ENCODE measurements at regions not wholly inside any gene's neighbourhood (a gene's known extent, or its start where the extent isn't known, plus 50 kb on each side); places are given as distances from the start of the nearest gene placed in this dataset.
"Not testable (repeated sequence)": the region's sequence is repeated elsewhere in the genome, so short reads cannot be mapped to it uniquely, and the experiment has no call there.

- FAIRE-seq, result no peak
- no peak for DNase-seq (ENCODE audit: extremely low spot score, insufficient read length, low read depth)
Measured at GRCh38 chr11:23413057-23413456, 552.8 kb upstream of the CCDC179 start.

DNA sequence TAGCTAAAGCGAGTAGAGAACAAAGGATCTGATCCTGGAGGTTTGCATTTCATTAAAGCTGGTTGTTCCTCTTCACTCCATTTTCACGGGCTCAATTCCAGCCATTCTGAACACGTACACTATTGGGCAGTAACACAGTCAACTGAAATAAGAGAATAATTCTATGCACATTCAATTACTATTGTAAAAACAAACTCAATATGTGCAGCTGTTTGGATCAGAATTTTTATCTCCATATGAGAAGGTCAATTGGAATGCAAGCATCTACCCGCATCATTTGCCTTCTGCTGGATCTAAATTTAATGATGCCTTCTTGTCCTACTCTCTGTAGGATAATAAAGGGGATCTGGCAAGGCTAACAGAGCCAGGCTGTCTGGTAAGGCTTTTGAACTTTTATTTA lies 562.8 kb upstream of the CCDC179 start:
- DNase-seq (ENCODE audit: extremely low spot score, insufficient read length, low read depth), result no peak
- no peak for FAIRE-seq

GRCh38 chr11:23423656-23424055 lies 563.4 kb upstream of the CCDC179 start:
- FAIRE-seq (no peak), DNase-seq (ENCODE audit: extremely low spot score, insufficient read length, low read depth) (no peak)

DNA sequence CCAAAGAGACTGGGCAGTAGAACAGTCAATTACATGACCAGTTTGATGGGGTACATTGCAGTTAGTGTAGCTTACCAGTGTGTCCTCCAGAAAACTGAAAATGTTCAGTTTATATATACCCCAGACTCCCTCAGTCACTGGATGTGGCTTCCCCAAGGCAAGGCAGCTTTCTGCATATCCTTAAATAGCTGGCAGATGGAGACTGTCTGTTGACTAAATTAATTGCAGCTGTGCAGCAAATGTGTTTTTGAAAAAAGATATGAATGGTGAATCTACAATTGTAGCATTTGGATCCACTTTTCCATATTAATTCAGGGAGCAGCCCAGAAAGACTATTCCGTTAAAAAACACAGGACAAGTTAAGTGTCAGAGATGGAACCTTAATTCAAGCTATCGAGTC lies 565.1 kb upstream of the CCDC179 start:
- no peak for DNase-seq (ENCODE audit: extremely low spot score, insufficient read length, low read depth)
- no peak for FAIRE-seq

DNA sequence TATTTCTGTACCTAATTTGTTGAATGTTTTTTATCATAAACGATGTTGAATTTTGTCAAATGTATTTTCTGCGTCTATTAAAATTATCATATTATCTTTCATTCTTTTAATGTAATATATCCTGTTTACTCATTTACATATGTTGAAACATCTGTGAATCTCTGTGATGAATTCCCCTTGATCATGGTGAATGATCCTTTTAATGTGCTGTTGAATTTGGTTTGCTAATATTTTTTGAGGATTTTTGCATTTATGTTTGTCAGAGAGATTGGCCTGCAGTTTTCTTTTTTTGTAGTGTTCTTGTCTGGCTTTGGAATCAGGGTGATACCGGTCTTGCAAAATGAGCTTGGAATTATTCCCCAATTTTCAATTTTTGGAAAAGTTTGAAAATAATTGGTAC lies 569.3 kb upstream of the CCDC179 start:
- FAIRE-seq (no peak), DNase-seq (ENCODE audit: extremely low spot score, insufficient read length, low read depth) (no peak)

DNA sequence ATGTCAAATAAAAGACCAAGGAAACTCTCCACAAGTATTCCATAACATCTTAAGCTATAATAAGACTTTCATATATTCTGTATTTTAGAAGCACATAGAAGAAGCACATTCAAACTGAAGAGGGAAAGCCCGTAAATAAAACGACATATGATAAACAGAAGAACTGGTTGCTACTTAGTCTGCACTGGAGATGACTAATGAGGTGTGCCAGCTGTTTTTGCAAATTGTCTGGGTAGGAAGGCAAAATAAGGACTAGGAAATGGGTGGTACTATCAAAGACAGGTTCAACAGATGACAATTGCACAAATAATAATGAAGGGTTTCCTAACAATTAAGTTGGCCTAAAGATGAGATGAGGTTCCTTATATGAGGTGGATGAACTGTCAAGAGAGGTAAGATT lies 593.2 kb upstream of the CCDC179 start:
- no peak for DNase-seq (ENCODE audit: extremely low spot score, insufficient read length, low read depth)
- no peak for FAIRE-seq

DNA sequence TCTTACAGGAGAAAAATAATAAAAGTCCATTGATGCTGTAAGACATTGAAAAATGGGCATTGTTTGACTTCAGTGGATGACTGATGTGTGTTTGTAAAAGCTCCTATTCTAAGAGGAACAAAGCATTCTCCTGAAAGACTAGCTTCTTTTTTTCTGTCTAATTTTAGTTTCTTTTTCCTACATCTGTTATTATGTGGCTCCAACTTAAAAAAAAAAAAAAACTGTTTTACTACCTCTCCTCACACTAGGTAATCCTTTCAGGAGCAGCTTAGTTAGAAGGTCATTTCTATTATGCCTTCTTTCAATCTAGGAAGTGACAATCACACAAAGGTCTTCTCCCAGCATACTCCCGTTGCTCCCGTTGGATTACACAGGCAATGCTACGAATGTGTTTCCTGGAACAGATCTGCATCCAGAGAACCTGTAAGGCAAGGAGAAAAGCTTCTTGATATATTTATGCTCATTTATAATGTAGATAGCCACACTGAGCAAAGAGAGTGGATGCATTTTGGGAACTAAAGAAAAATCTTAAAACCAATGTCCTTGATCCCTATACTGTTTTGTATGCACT lies 595.1 kb upstream of the CCDC179 start:
- DNase-seq (ENCODE audit: extremely low spot score, insufficient read length, low read depth) (no peak), FAIRE-seq (no peak)

DNA sequence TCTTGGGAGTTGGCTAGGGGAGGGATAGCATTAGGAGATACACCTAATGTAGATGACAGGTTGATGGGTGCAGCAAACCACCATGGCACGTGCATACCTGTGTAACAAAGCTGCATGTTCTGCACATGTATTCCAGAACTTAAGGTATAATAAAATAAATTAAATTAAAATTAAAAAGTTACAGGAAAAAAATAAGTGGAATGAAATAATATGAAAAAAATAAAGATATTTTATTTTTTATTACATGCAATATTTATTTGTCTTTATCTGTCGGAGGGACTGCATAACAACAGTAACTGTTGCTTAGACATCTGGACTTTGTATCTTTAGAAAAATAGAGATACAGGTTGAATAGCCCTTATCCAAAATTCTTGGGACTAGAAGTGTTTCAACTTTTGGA lies 597.4 kb upstream of the CCDC179 start:
- DNase-seq (ENCODE audit: extremely low spot score, insufficient read length, low read depth), result no peak
- no peak for FAIRE-seq

DNA sequence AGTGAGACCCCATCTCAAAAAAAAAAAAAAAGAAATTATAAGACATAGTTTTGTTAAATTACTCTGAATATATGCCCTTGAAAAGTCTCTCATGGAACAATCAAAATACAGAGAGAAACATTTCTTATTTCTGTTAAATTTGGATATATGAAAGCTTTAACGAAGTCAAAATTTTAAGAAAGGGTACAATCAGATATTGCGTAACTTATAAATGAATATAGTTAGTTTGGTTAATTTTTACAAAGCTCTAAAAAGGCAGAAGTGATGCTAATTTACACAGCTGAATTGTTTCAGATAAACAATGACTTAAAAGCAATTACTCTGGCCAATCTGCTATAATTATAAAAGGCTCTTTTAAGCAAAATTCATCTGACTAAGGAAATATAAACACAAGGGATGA lies 611.6 kb upstream of the CCDC179 start:
- FAIRE-seq (no peak), DNase-seq (ENCODE audit: extremely low spot score, insufficient read length, low read depth) (no peak)

DNA sequence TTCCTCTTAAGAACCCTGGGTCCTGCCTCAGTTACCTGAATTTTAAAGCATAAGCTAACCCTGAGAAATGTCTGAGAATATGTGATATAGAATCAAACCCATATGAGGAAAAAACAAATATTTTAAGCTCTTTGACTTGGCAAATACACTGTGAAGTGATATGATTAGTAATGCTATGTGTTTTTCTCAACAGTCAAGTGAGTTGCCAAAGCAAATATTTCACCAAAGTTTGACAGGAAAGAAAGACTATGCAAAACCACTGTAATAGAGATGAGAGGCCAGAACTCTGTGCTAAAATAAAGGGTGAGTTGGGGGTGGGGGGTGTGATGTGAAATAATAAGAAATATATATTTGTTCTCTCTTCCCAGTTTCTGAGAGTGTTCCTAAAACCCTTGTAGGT lies 613.5 kb upstream of the CCDC179 start:
- DNase-seq (ENCODE audit: extremely low spot score, insufficient read length, low read depth) (no peak), FAIRE-seq (no peak)

- FAIRE-seq (no peak), DNase-seq (ENCODE audit: extremely low spot score, insufficient read length, low read depth) (no peak)
Measured at GRCh38 chr11:23480736-23481135, 620.5 kb upstream of the CCDC179 start.

DNA sequence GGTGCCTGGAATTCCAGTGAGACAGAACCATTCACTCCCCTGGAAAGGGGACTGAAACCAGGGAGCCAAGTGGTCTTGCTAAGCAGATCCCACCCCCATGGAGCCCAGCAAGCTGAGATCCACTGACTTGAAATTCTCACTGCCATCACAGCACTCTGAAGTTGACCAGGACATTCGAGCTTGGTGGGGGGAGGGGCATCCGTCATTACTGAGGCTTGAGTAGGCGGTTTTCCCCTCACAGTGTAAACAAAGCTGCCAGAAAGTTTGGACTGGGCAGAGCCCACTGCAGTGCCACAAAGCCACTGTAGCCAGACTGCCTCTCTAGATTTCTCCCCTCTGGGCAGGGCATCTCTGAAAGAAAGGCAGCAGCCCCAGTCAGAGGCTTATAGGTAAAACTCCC lies 623.9 kb upstream of the CCDC179 start:
- not testable (repeated sequence) for FAIRE-seq; DNase-seq (ENCODE audit: extremely low spot score, insufficient read length, low read depth)

DNA sequence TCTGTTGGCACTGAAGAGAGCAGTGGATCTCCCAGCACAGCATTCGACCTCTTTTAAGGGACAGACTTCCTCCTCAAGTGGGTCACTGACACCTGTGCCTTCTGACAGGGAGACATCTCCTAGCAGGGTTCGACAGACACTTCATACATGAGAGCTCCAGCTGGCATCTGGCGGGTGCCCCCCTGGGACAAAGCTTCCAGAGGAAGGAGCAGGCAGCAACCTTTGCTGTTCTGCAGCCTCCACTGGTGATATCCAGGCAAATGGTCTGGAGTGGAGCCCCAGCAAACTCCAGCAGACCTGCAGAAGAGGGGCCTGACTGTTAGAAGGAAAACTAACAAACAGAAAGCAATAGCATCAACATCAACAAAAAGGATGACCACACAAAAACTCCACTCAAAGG lies 624.3 kb upstream of the CCDC179 start:
- not testable (repeated sequence) for DNase-seq (ENCODE audit: extremely low spot score, insufficient read length, low read depth); FAIRE-seq

- DNase-seq (ENCODE audit: extremely low spot score, insufficient read length, low read depth), result no peak
- no peak for FAIRE-seq
Measured at GRCh38 chr11:23490557-23491235, 630.4 kb upstream of the CCDC179 start.

DNA sequence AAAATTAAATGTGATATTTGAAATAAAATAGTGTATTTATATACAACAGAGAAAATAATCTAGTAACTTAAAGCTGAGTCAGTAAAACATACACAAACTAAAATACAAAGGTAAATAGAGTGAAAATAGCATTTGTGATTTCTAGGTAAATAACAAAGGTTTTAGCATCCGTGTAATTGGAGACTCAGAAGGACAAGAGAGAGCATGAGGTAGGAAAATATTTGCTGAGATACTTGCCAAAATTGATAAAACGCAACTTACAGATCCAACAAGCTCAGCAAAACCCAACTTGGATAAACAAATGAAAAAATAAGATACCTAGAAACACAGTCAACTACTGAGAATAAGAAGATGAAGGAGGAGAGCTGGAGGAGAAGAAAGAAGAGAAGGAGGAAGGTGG lies 634.7 kb upstream of the CCDC179 start:
- no peak for DNase-seq (ENCODE audit: extremely low spot score, insufficient read length, low read depth)
- FAIRE-seq, result no peak

- DNase-seq (ENCODE audit: extremely low spot score, insufficient read length, low read depth) (no peak), FAIRE-seq (no peak)
Measured at GRCh38 chr11:23496340-23496739, 636.1 kb upstream of the CCDC179 start.

DNA sequence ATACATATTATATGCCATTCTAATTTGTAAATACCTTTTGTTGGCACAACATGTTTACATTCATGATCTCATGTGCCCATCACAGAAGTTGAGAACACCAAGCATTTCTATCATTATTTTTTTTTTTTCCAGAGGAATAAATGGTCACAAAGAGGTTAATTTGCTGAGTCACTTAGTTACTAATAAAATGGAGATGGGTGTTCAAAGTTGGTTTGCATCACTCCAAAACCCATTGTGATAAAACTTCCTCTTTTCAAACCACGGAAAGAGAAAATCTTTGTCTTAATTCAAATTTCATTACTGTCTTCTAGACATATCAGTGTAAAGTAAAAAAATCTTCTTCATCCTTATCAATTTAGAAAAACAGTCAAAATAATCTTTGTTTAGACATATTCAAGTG lies 636.8 kb upstream of the CCDC179 start:
- DNase-seq (ENCODE audit: extremely low spot score, insufficient read length, low read depth) (no peak), FAIRE-seq (no peak)

DNA sequence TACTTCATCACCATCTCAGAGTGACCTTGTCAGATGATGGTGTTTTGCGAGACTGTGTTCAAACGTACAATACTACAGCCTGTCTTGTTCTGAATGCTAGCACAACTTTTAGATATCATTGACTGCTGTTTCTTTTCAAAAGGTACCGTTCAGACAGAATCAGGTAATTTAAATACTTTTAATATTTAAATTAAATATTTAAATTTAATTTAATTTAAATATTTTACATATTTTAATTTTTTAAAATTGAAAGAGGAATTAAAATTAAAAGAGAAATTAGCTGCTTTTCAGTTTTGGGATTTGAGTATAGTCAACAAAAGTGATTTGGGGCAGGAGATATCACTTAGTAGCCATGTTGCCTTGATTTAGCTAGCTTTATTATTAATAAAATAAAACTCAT lies 642.1 kb upstream of the CCDC179 start:
- FAIRE-seq (no peak), DNase-seq (ENCODE audit: extremely low spot score, insufficient read length, low read depth) (no peak)

- FAIRE-seq (no peak), DNase-seq (ENCODE audit: extremely low spot score, insufficient read length, low read depth) (no peak)
Measured at GRCh38 chr11:23502826-23503225, 642.6 kb upstream of the CCDC179 start.

DNA sequence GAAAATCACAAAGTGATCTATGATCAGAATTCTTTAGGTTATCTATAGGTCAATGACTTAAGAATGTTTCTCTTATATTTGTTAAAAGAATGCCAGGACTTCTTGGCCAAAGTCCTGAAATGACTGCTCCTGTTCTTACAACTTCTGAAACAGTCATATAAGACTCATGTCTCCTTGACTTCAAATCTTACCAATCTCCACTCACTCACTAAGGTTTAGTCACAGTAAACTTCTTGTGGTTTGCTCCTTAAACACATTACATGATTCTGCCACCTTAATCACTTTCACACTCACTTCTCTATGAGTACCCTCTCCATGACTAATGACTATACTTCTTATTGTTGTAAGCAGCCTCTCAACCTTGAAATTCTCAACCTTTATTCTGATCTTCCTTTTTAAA lies 648.7 kb upstream of the CCDC179 start:
- DNase-seq (ENCODE audit: extremely low spot score, insufficient read length, low read depth) (no peak), FAIRE-seq (no peak)

DNA sequence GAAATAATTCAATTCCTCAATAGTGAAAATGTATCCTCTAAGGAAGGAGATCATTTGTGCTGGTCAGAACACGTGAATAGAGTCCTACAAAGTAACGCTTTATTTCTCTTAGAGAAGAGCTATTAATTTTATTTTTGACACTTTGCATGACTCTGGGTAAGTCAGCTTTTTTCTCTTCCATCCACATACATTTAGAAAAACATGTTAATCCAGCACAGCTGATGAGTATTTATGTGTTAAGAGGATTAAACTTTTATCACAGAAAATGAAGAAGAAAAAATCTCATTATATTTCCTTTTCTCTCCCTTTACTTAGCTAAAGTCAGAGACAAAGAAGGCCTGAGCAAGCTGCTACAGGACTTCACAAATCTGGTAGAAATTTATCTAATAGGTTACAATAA lies 649.5 kb upstream of the CCDC179 start:
- FAIRE-seq (no peak), DNase-seq (ENCODE audit: extremely low spot score, insufficient read length, low read depth) (no peak)

- DNase-seq (ENCODE audit: extremely low spot score, insufficient read length, low read depth) (no peak), FAIRE-seq (no peak)
Measured at GRCh38 chr11:23519194-23519593, 658.9 kb upstream of the CCDC179 start.

Data from GM18507 (cell line).